HG02763 (cell line): ENCODE measurements at regions not wholly inside any gene's neighbourhood (a gene's known extent, or its start where the extent isn't known, plus 50 kb on each side); places are given as distances from the start of the nearest gene placed in this dataset.

ENCODE experiments used
- ATAC-seq: cut with Tn5 transposase; IDR thresholded peaks from one replicate; pipeline ENCODE4 v1.9.1; 2021; ENCODE audit warnings: mild to moderate bottlenecking, moderate library complexity; ENCODE audit not compliant: unreplicated experiment

DNA sequence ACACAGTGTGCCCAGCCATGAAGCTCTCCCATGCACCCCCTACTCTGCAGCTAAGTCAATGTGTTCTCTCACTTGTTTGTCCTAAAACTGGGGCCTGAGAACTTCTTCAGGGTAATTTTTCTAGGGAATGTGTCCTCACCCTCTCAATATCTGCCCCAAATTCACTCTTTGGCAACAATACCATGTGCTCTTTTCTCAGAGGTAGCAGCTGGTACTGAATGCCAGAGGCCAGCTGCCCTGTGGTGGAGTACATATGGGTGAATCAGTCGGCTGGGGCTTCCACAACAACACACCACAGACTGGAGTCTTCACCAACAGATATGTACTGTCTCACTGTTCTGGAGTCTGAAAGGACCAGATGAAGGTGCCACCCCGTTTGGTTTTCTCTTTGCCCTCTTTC lies 97.7 kb upstream of the TOP3B start:
- ATAC-seq = no peak

DNA sequence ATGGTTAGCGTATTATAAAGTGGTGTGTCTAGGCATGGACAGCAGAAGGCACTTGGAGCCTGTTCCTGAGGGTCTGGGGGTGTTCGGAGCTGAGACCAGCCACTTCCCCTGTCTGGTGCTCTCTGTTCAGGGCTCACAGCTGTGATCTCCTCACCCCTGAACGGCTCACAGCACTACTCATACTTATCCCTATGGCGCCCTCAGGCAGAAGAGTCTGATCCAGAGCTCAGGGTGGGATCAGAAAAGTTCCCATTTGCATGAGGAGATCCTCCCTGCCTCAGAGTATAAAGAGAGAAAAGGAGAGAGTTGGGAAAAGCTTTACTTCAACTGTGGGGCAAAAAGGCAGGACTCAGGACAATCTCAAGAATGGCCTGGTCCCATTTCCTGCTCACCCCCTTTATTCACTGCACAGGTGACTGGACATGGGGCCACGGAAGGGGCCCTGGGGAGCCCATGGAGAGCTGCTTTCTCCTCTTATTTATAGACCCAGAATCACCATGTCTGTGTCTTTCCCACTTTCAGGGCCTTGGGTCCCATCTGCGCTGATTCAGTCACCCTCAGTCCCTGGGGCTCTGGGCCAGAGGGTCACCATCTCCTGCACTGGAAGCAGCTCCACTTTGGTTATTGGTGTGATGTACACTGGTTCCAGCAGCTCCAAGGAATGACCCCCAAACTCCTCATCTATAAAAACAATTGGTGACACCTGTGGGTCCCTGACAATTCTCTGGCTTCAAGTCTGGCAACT lies 97.0 kb upstream of the TOP3B start:
- ATAC-seq = no peak

DNA sequence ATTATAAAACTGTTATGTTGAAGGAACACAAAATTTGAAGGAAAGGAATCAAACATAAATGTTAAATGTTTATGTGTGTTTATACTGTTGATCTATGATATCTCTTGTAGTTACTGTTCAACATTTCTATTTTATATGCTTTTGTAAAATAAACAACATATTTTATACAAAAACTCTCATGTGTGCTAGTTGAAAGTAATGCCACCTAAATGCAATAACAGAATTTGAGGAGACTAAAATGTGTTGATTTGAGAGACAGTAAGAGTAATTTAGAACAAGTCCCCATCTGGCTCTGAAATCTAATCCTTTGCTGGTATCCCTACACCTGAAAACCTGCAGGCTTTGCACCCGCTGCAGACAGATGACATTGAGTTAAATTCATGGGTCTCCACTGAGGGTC lies 95.7 kb upstream of the TOP3B start:
- no peak for ATAC-seq

DNA sequence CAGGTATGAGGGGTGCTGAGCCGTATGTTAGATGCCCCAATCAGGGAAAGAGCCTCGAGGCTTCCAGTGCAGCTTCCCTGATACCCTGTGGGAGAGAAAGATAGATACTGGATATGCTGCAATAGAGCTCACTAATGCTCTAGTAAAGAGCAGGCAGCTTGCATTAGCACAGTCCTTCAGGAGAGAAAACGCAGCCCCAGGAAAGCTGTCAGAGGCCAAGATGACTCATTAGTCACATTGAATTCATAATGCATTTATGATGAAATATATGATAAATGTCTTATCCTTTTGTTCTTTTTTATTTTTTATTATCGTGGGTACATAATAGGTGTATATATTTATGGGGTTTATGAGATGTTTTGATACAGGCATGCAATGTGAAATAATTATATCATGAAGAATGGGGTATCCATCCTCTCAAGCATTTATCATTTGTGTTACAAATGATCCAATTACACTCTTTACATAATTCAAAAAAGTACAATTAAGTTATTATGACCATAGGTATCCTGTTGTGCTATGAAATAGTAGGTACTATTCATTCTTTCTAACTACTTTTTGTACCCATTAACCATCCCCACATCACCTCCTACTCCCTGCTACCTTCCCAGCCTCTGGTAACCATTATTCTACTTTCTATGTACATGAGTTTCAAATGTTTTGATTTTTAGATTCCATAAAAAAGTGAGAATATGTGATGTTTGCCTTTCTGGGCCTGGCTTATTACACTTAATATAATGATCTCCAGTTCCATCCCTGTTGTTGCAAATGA lies 94.5 kb upstream of the TOP3B start:
- ATAC-seq = no peak

DNA sequence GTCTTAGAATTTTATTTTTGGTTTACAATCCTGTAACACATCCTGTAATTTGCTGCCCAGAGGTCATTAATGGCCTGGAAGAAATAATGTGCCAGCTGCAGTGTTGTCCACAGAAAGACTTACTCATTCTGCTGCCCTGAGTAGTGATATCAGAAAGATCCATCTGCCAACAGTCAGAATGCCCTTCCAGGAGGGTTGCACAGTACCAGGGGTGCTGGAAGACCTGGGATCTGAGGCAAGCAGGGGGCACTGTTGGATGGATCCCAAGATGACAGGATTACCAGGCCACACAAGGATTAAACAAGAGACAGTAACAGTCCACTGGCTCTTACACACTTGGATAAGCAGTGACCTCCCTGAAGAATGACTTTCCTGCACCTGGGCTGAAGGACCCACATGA lies 93.8 kb upstream of the TOP3B start:
- no peak for ATAC-seq

DNA sequence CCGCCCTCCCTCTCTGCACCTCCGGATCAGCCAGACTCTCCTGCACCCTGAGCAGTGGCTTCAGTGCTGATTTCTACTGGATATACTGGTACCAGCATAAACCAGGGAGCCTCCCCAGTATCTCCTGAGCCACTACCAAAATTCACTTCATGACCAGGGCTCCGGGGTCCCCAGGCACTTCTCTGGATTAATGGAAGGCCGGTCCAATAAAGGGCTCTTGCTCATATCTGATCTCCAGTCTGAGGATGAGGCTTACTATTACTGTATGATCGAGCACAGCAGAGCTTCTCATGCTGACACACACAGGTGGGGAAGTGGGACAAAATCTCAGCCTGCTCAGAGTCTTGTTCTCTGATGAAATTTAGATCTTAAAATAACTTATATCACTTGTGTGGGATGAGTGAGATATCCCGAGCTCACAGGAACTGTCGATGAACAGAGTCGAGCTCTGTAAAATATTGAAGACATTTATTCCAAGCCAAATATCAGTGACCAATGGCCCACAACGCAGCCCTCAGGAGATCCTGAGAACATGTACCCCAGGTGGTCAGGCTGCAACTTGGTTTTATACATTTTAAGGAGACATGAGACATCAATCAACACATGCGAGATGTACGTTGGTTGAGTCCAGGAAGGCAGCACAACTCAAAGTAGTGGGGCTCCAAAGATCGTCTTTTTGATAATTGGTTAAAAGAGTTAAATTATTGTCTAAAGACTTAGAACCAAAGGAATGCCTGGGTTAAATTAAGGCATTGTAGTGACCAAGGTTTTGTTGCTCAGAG lies 93.0 kb upstream of the TOP3B start:
- ATAC-seq = no peak

DNA sequence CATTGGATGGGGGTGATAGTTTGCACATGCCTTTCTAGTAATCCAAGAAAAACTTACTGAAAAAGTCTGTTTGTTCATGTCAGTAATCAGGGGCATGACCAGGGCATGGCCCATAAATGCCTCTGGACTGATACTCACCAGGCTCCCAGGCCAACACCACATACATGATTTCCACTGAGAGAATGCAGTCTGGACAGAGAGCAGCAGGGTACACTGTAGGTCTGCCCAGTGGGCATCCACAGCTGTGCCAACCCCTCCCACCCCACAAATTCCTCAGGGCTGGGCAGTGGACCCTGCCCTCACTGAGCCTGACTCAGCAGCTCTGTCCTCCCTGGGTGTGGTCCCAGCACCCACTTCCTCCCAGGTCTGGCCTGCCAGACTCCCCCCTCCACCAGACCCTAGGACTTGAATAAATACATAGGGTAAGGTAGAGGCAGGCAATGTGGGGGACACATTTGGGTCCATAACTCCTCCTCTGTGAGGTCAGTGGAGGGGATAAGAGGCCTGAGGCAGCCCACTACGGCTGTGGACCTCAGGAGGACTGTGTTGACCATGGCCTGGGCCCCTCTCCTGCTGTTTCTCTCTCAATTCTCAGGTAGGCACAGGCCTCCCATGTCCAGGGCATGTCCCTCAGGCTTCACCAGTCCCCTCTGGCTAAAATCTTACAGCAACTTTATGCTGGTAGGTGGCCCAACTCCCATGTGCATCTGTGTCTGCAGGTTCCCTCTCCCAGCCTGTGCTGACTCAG lies 92.2 kb upstream of the TOP3B start:
- ATAC-seq = no peak

DNA sequence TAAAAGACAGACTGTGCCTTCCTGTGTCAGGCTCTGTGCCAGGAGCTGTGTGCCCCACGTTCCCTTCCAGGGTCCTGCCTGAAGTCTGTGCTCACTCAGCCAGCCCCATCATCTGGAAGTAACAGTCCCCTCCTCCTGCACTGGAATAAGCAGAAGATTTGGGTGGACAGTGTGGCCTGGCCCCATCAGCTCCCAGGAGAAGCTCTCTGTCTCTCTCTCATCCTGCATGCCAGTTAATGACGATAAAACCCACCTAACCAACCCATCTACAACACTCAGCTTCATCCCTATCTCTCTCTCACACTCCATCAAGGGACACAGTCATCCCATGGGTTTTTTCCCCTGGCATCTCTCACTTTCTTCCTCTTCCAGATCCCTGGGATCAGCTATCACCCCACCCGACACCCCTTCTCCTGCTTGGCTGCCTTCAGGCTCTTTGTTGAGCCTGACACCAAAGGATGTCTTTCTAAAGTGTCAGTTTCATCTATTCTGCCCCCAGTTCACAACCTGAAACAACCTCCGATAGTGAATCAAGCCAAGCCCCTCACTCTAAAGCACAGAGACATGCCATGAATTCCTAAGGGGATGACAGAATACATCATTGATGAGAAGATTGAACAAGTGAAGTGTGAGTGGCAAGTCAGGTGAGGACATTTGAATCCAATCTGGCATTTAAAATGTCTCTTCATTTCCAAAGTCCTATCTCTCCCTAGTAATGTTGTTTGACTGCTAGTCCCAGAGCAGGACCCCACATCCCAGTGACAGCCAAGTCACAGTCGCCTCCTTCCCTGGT lies 91.4 kb upstream of the TOP3B start:
- no peak for ATAC-seq

DNA sequence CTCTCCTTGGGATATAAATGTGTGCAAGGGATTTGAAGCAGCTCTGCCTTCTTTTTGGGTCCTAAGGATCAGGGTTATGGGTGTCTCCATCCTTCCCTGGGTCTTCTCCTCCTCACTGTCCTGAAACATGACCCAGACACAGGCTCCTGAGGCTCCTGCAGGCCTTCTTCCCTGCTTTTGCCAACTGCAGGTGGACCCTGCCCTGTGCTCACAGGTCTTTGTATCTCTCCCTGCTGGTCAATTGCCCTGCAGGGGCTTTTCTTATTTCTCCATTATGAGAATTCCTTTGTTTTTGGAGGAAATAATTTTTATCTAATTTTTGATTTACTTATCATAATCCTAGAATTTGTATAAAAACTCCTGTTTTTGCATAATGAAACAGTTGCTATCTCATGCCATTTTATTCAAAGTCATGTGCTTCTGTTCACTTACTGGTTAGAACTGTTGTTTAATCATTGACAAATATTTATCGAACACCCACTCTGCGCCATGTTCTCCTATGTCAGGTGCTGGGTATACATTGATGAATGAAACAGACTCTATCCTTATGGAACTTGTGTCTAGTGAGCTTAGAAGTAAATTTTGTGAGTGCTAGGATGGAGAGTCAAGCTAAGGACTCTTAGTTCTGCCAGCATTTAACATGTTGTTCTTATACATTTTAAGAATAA lies 89.7 kb upstream of the TOP3B start:
- no peak for ATAC-seq

DNA sequence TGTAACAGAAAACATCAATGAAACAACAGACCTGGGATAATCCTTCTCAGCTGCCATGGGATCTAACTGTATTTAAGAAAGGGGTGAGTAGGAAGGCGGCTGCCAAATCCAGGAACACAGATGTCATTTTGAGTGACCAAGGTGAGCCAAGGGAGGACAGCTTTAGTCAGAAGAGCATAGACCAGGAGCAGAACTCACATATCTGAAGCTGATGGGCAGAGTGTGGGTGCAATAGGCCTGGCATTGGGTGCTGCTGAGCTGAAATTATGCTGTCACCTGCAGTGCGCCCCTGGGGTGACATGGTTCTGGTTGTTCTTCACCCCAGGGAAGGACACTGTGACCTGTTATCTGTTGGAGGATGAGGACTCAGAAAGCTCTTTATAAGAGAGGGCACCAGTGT lies 88.9 kb upstream of the TOP3B start:
- ATAC-seq = no peak

DNA sequence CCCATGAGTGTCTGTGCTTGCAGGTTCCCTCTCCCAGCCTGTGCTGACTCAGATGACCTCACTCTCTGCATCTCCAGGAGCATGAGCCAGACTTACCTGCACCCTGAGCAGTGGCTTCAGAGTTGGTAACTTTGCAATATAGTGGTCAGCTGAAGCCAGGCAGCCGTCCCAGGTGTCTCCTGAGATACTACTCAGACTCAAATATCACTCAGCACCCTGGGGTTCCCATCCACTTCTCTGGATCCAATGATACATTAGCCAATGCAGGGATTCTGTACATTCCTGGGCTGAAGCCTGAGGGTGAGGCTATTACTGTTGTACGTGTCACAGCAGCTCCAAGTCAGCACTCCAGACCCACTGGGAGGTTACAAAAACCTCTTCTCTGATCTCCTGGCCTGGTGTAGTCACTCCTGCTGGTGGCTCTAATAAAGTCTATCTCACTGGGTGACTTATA lies 87.8 kb upstream of the TOP3B start:
- no peak for ATAC-seq

DNA sequence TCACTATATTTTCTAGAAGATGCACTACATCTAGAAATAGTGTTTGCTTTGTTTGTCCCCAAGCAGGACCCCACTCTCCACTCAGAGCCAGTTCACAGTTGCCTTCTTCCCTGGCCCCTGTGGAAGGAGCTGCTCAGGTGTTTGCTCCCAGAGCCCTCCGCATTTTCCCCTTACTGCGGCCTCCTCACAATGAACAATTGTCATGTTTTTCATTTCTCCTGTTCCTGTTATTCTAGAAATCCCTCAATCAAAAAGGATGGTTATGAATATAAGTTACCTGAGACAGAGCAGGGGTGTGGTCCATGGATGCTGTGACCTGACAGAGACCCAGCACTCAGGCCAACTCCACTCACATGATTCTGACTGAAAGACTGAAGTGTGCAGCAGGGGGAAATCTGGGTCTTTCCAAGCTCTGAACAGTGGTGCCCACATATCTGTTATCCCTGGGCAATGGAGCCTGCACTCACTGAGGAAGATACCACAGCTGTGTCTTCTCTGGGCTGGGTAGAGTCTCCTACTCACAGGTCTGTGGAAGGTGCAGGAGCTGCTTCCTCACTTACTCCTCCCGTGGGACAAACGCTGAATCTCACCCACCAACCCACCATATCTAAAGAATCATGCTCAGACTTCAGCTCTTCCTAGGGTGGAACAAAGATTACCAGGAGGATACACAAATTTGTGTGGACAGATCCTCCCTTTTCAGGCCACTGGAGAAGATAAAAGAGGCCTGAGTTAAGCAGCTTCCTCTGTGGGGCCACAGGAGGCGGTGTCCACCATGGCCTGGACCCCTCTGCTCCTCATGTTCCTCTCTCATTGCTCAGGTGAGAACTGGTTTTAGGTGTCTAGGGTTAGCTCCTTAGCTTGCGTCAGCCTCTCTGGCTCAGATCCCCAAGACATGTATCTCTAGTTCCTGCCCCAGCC lies 87.1 kb upstream of the TOP3B start:
- no peak for ATAC-seq

DNA sequence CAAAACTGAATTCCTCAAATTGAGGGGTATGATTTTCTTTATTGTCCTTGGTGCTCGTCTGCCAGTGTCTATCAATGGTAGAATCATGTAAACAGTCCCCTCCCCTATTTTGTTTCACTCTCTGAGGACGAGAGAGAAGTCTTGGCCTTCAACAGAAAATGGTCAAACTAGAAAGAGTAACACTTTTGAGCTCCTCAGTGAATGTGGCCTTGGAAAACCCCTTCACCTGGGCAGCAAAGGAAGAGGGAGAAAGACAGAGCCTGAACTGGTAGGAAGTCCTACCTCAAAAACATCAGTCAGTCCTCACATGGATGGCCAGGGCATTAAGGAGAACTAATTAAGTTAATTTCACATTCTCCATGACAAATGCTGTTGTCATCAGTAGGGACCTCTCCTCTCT lies 86.1 kb upstream of the TOP3B start:
- ATAC-seq = no peak

DNA sequence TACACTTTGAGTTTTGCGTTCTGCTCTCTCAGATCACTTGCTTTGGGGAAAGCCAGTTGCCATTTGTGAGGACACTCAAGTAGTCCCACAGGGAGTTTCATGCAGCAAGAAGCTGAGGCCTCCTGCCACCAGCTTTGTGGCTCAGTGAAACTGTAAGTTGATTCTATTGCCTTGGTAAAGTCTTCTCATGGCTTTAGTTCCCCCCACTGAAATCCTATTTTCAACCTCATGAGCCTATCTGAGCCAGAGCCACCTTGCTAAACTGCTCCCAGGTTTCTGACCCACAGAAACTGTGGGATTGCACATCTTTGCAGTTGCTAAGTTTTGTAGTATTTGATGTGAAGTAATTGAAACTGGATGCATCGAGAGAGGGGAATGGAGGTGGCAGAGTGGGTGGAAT lies 85.4 kb upstream of the TOP3B start:
- ATAC-seq = no peak

DNA sequence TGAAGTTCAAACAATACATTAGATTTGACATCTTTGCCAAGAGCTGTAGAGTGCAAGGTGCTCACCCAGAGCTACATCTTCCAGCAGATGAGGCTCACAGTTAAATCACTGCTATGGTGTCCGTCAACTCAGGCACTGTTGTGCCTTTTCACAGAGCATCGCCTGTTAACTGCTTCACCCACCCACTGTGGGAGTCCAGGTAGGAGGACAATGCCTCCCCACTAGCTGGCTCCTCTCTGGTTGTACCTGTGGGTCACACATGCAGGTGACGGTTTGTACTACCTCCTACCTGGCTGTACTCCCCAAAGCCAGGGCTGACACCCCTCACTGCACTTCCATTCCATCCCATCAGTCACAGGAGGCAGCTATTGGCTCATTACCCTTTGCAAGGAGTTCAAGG lies 84.6 kb upstream of the TOP3B start:
- no peak for ATAC-seq

DNA sequence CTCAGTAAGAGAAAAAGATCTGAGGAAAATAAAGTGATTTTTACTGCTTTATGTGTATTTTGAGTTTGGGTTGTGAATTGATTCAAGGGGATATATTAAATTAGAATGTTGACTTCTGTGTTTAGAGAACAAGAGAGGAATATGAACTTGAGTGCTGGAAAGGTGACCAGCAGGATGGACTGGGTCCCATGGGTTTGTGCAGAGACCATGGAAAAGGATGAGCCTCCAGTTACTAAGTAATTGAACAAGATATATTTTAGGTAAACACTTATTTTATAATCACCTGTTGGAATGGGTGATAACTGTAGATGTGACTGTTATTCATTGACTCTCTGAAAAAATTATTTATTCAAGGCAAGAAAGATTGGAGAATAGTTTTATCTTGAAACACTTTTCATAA lies 82.0 kb upstream of the TOP3B start:
- no peak for ATAC-seq

DNA sequence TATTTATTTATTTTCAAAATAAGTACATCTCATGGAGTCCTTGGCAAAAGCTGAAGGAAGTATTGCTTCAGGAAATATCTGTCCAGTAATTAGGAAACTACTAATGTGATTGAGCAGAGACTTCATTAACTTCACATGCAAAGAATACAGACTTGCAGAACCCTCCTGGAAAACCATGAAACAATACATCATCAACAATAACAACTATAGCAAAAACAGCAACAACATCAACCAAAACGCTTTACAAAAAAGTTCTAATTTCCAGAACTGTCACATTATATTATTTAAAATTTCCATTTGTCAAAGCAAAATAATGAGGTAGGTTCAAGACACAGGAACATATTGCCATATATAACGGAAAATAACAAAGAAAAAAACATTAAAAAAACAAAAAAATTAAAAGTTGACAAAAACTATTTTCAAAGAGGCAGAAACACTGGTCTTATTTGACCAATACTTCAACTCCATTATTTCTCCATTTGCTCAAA lies 79.8 kb upstream of the TOP3B start:
- no peak for ATAC-seq
